GM18505 (cell line): ENCODE measurements at regions not wholly inside any gene's neighbourhood (a gene's known extent, or its start where the extent isn't known, plus 50 kb on each side); places are given as distances from the start of the nearest gene placed in this dataset.
"Not testable (repeated sequence)": the region's sequence is repeated elsewhere in the genome, so short reads cannot be mapped to it uniquely, and the experiment has no call there.

Experiments
- ATAC-seq: cut with Tn5 transposase; IDR thresholded peaks from one replicate; pipeline ENCODE4 v1.9.1; 2021; ENCODE audit not compliant: unreplicated experiment
- POLR2A ChIP-seq: IDR thresholded peaks from 4 replicates; pipeline ENCODE4 v1.6.1; 2011; ENCODE audit warnings: borderline replicate concordance; ENCODE audit not compliant: insufficient read depth, insufficient read length; ENCODE audit errors: extremely low read depth

- ATAC-seq, result not testable (repeated sequence)
Observed at GRCh38 chr15:31723019-31723418, 307.3 kb upstream of the CHRNA7 start.

- not testable (repeated sequence) for ATAC-seq
Observed at GRCh38 chr15:31724903-31725302, 305.4 kb upstream of the CHRNA7 start.

GRCh38 chr15:31725619-31726018, 304.7 kb upstream of the CHRNA7 start:
- ATAC-seq, result not testable (repeated sequence)

- ATAC-seq, result no peak
- TF ChIP-seq POLR2A, result no peak
Observed at GRCh38 chr15:31727612-31728011, 302.7 kb upstream of the CHRNA7 start.

GRCh38 chr15:31732726-31733125, 297.6 kb upstream of the CHRNA7 start:
- ATAC-seq, result no peak
- no peak for TF ChIP-seq POLR2A

DNA sequence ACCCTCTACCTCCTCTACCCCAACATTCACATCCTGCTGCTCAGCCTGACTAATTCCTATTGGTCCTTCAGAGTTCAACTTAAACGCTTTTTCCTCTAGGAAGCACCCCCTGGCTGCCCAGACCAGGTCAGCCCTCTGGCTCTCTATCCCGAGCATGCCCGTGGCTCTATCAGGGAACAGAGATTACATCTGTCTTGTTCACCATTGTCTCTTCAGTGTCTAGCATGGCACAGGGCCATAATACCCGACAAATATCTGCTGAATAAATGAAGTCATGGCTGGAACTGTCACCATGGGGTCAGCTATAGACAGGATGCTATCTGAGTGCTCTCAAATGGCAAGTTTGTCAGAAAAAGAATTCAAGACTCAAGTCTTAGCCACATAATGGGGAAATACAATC, 296.9 kb upstream of the CHRNA7 start:
- no peak for TF ChIP-seq POLR2A
- ATAC-seq, result no peak

GRCh38 chr15:31740203-31740602, 290.1 kb upstream of the CHRNA7 start:
- no peak for ATAC-seq
- TF ChIP-seq POLR2A, result no peak

GRCh38 chr15:31745841-31746240, 284.5 kb upstream of the CHRNA7 start:
- no peak for TF ChIP-seq POLR2A
- ATAC-seq, result no peak

GRCh38 chr15:31752065-31752762, 278.1 kb upstream of the CHRNA7 start:
- ATAC-seq, result no peak

DNA sequence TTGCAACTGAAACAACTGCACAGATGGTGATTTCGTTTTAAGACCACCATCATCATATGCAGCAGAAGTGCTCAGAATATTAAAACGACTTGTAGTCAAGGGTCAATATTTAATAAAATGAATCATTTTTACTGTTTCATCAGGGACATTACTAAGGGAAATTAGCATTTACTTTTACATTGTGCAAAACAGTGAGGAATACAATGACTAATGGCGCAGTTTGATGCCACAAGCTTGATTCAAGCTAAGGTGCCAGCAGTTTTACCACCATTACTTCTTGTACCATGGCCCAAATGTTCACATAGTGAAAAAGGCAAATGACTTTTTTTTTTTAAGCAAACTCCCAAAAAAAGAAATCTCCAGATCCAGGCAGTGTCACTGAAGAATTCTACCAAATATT, 277.4 kb upstream of the CHRNA7 start:
- TF ChIP-seq POLR2A, result no peak
- no peak for ATAC-seq

More at GRCh38 chr15:31752065-31752762, 278.1 kb upstream of the CHRNA7 start:
- TF ChIP-seq POLR2A, result no peak

DNA sequence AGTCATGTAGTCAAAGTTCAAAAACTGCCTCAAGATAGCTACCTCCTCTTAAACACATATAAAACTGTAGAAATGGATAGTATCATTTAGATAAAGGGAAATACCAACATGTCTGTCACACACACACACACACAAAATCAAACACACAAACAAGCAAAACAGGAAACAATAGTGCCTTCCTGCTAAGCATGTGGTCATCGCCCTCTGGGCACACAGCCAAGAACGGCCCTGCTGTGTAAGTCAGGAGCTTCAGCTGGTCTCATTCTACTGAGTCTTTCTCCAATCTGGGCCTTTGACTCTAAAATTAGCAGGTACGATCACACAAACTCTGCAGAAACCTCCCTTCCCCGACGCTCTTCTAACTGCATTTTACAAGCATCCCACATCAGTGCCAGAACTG, 272.2 kb upstream of the CHRNA7 start:
- TF ChIP-seq POLR2A, result no peak
- ATAC-seq, result no peak

GRCh38 chr15:31768055-31768454, 262.3 kb upstream of the CHRNA7 start:
- no peak for ATAC-seq
- no peak for TF ChIP-seq POLR2A

- no peak for ATAC-seq
- TF ChIP-seq POLR2A, result no peak
Observed at GRCh38 chr15:31774045-31774444, 256.3 kb upstream of the CHRNA7 start.

GRCh38 chr15:31776039-31776438, 254.3 kb upstream of the CHRNA7 start:
- ATAC-seq, result no peak

DNA sequence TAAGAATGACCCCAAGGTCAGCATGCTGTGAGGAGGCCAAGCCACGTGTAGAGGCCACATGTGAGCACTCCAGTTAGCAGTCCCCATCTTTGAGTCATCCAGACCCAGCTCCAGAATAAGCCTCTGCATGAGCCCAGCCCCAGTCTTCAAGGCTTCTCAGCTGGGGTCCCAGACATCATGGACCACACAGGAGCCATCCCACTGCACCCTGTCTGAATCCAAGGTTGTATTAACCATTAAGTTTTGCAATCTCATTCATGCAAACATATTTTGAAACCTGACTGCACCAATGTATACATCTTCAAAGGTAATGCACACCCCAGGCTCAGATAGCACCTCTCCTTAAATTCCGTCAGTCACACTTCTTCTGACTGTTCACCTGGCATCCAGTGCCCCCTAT, 249.1 kb upstream of the CHRNA7 start:
- ATAC-seq, result no peak
- TF ChIP-seq POLR2A, result no peak

More at GRCh38 chr15:31776039-31776438, 254.3 kb upstream of the CHRNA7 start:
- TF ChIP-seq POLR2A, result no peak

DNA sequence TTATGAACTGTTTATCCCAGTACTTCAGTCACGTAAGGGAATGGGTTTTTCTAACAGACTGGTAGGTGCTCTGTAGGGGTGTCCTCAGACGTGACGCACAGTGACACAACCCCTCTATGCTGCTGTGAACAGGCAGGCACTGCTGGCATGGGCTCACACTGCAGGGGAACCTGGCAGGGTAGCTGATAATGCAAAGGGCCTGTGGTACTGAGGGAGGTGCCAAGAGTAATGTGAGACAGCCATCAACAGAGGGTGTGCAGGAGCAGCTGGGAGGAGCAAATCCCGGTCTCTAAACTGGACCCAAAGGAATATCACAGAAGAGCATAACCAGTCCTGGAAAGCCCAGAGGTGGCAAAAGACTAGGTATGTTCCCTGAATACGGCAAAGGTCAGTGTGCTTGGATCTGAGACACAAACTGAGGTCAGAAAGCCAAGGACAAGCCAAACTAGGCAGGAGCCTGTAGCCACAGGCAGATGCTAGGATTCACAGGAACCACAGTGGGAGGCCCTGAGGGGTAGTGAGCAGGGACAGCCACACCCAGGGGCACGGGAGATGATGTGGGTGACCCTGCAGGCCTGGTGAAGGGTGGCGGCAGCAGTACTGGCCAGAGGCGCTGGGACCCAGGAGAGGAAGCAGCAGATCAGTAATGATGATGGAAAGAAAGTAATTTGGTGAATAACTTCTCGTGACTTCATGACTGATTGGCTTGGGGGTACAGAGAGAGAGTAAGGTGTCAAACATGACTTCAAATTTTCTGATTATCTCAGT, 248.1 kb upstream of the CHRNA7 start:
- ATAC-seq, result no peak
- no peak for TF ChIP-seq POLR2A
